Omental fat pad (tissue), 3 donors: ENCODE measurements at regions not wholly inside any gene's neighbourhood (a gene's known extent, or its start where the extent isn't known, plus 50 kb on each side); places are given as distances from the start of the nearest gene placed in this dataset.
"Not testable (repeated sequence)": the region's sequence is repeated elsewhere in the genome, so short reads cannot be mapped to it uniquely, and the experiment has no call there.

Experiments
- ATAC-seq: fragments of 150-250 bp; one replicate; pipeline ENCODE4 v1.9.1; 2016; ENCODE audit warnings: mild to moderate bottlenecking, moderate library complexity; ENCODE audit not compliant: low FRiP score
- DNase-seq: peaks from one replicate; pipeline ENCODE4 v3.0.0-alpha.2; 2019; ENCODE audit warnings: low spot score
- TF ChIP-seq, protein P1 (sequence below), 3 donors: fragments of 450-650 bp; IDR thresholded peaks; one replicate each; pipeline ENCODE4 v1.5.1; 2016 to 2017; ENCODE audit warnings: antibody characterized with exemption in 3 of 3, mild to moderate bottlenecking in 3 of 3, moderate library complexity in 2 of 3

DNA sequence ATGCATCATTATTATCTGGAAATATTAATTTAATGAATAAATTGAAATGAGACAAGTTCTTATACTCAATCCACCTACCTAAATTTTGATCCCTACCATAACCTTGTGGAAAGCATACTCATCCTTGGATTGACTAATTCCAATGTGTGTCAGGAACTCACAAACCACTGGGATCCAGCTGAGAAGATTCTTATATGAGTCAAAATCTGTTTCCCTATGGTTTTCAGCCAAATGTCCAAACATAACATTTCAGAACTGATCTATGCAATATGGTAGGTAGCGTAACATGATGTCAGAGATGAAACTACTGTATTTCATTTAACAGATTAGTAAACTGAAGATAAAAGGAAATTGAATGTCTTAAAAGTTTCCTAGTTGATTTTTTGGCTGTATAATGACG, 250.0 kb downstream of the PLOD2 start:
- ATAC-seq, result no peak
- TF ChIP-seq, protein P1, sequence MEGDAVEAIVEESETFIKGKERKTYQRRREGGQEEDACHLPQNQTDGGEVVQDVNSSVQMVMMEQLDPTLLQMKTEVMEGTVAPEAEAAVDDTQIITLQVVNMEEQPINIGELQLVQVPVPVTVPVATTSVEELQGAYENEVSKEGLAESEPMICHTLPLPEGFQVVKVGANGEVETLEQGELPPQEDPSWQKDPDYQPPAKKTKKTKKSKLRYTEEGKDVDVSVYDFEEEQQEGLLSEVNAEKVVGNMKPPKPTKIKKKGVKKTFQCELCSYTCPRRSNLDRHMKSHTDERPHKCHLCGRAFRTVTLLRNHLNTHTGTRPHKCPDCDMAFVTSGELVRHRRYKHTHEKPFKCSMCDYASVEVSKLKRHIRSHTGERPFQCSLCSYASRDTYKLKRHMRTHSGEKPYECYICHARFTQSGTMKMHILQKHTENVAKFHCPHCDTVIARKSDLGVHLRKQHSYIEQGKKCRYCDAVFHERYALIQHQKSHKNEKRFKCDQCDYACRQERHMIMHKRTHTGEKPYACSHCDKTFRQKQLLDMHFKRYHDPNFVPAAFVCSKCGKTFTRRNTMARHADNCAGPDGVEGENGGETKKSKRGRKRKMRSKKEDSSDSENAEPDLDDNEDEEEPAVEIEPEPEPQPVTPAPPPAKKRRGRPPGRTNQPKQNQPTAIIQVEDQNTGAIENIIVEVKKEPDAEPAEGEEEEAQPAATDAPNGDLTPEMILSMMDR (IDR thresholded peaks at IDR 0.05), result no peak

DNA sequence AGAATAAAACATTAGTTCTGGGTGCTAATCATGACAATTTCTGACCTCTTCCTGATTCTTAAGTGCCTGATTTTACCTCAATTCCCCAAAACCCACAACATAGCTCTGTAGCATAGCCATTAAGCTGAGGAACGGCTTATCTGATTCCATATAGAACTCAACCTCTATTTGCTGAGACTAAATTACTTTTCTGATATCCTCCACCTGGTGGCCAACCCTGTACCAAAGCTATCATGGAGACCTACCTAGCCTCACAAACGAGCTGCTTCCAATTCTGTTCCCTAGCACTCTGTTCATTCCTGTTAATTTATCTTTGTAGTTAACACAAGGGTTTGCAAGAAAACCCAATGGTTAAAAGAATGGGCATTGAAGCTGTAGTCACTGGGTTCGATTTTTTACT, 245.2 kb downstream of the PLOD2 start:
- ATAC-seq, result no peak
- DNase-seq, result no peak
- TF ChIP-seq, protein P1 (IDR thresholded peaks at IDR 0.05), result no peak

More for the DNA sequence above, 250.0 kb downstream of the PLOD2 start:
- no peak for DNase-seq

DNA sequence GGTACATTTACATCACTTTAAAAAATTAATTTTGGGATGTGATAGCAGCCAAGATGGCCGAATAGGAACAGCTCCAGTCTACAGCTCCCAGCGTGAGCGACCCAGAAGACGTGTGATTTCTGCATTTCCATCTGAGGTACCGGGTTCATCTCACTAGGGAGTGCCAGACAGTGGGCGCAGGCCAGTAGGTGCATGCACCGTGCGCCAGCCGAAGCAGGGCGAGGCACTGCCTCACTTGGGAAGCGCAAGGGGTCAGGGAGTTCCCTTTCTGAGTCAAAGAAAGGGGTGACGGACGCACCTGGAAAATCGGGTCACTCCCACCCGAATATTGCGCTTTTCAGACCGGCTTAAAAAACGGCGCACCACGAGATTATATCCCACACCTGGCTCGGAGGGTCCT, 233.2 kb downstream of the PLOD2 start:
- not testable (repeated sequence) for DNase-seq, ATAC-seq

GRCh38 chr3:145936971-145937370, 224.0 kb downstream of the PLOD2 start:
- ATAC-seq, result no peak
- TF ChIP-seq, protein P1 (IDR thresholded peaks at IDR 0.05), result no peak

DNA sequence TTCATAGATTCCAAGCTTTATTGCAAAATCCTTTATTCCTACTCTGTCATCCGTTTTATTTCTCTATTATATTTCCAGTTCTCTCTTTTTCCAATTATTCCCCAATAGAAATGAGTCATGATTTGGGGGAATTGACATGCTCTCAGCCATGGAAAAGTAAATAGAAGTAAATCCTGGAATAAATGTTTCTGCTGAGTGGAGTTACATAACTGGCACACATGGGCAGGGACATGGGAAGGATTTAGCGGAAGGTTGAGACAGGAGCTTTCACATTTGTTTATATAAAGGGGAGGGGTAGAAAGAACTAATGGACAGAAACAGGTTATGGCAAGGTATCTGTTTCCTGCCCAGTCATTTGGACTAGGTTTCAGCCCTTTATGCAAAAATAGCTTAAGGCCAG, 221.6 kb downstream of the PLOD2 start:
- TF ChIP-seq, protein P1 (IDR thresholded peaks at IDR 0.05), result no peak
- no peak for DNase-seq
- no peak for ATAC-seq

More at GRCh38 chr3:145936971-145937370, 224.0 kb downstream of the PLOD2 start:
- DNase-seq, result no peak

- TF ChIP-seq, protein P1 (IDR thresholded peaks at IDR 0.05), result no peak
- ATAC-seq, result no peak
Observed at GRCh38 chr3:145942052-145942451, 218.9 kb downstream of the PLOD2 start.

DNA sequence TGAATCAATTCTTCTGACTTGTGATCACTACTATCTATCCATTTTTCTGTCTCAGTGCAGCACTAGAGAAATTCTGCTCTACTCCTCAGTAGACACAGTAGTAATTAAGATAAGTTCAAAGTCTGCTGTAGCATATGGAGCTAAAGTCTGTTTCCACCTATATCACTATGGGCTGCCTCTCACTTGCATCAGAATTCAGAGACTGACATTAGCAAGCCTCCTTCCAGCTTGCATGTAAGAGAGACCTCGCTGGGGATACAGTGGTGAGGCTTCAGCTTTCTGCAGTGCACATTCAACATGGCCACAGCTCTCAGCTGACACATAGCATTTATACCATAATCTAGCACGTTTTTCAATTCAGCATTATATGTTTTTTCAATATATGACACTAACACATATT, 217.0 kb downstream of the PLOD2 start:
- ATAC-seq (no peak), DNase-seq (no peak)
- TF ChIP-seq, protein P1 (IDR thresholded peaks at IDR 0.05), result no peak

More at GRCh38 chr3:145942052-145942451, 218.9 kb downstream of the PLOD2 start:
- no peak for DNase-seq

GRCh38 chr3:145951441-145951840, 209.5 kb downstream of the PLOD2 start:
- no peak for DNase-seq
- TF ChIP-seq, protein P1 (IDR thresholded peaks at IDR 0.05), result no peak
- no peak for ATAC-seq
